Mucosa of descending colon (tissue), 3 donors: ENCODE measurements at regions not wholly inside any gene's neighbourhood (a gene's known extent, or its start where the extent isn't known, plus 50 kb on each side); places are given as distances from the start of the nearest gene placed in this dataset.
A peak's percentile ranks its signal among the peaks of the same experiment; 100 is the strongest.

Source experiments
- ATAC-seq: fragments of 200-7000 bp; cut with Tn5 transposase; one replicate; pipeline ENCODE4 v1.9.1; 2020; ENCODE audit warnings: mild to moderate bottlenecking, moderate library complexity
- DNase-seq, 3 donors: peaks; one replicate each; pipeline ENCODE4 v3.0.0-alpha.2; 2020
- H3K36me3 ChIP-seq: fragments of 200-600 bp; one replicate; pipeline ENCODE4 v1.8.0; 2021; ENCODE audit warnings: low read depth, mild to moderate bottlenecking
- H3K4me1 ChIP-seq: fragments of 200-600 bp; one replicate; pipeline ENCODE4 v1.8.0; 2021; ENCODE audit warnings: low read depth, mild to moderate bottlenecking
- H3K4me3 ChIP-seq: fragments of 200-600 bp; one replicate; pipeline ENCODE4 v1.8.0; 2021; ENCODE audit warnings: mild to moderate bottlenecking
- H3K9me3 ChIP-seq: fragments of 200-600 bp; one replicate; pipeline ENCODE4 v1.8.0; 2021; ENCODE audit warnings: mild to moderate bottlenecking
- intact Hi-C, 2 donors: fragments of 100-400 bp; cut with DNase I in 1 of 2; cut with micrococcal nuclease in 1 of 2; formaldehyde crosslinking; loops; one replicate each; pipeline versions ENCODE4 v1.11.0 to v1.11.1; 2022; cut with DNase I, micrococcal nuclease
- TF ChIP-seq, protein P1 (sequence below): fragments of 200-600 bp; IDR thresholded peaks from one replicate; pipeline ENCODE4 v1.8.0; 2022; ENCODE audit warnings: antibody characterized with exemption, mild to moderate bottlenecking
- donor health status: DM: no; HTN: no; CAD: no; lungs with moderate emphysema.
- donor health status: DM: no; HTN: no; CAD: no.
- donor health status: DM: no; HTN: yes; CAD: no.

DNA sequence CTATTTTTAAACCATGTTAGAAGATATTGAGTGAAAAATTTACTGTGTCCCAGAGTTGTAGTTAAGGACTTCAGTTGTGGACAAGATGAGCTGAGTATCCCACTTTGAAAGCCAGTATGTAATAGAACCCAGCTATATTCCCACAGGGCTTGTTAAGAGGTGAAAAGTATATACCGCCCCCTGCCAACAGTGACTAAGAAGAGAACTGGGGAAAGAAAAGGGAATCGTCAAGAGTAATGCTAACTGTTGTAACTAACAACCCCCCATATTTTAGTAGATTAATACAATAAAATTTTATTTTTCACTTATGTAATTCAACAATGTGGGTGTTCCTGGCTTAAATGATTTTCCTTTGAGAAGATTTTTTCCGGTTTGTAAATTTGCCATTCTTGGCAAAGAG is 250.4 kb upstream of the GIMD1 start:
- Histone ChIP-seq H3K4me1 (no peaks in the 10 kb centered on the region), H3K36me3 (no peaks in the 10 kb centered on the region), H3K4me3 (no peak overlapping the region), H3K9me3 (no peaks in the 10 kb centered on the region)
- DNase-seq (no peak), ATAC-seq (no peak)
- TF ChIP-seq, protein P1, sequence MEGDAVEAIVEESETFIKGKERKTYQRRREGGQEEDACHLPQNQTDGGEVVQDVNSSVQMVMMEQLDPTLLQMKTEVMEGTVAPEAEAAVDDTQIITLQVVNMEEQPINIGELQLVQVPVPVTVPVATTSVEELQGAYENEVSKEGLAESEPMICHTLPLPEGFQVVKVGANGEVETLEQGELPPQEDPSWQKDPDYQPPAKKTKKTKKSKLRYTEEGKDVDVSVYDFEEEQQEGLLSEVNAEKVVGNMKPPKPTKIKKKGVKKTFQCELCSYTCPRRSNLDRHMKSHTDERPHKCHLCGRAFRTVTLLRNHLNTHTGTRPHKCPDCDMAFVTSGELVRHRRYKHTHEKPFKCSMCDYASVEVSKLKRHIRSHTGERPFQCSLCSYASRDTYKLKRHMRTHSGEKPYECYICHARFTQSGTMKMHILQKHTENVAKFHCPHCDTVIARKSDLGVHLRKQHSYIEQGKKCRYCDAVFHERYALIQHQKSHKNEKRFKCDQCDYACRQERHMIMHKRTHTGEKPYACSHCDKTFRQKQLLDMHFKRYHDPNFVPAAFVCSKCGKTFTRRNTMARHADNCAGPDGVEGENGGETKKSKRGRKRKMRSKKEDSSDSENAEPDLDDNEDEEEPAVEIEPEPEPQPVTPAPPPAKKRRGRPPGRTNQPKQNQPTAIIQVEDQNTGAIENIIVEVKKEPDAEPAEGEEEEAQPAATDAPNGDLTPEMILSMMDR, result no peak
- intact Hi-C loops, result no loop called here

DNA sequence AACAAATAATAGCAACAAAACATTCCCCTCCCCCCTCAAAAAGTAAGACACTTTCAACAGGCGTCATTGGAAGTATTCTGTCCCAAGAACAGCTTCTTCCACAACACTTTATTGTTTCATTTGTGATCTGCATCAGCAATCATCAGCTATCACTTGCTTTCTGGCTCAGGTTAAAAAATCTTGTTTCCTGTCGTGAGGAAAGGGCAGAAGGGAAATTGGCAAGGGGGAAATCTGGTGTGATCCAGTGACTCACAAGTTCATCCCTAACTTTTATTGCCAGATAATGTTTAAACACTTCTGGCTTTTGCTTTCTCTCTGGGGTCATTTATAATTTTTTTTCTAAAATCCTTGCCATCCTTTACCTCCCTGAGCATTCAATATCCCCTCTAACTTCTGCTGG is 247.4 kb upstream of the GIMD1 start:
- intact Hi-C loops, result no loop called here
- Histone ChIP-seq H3K9me3 (no peaks in the 10 kb centered on the region), H3K4me1 (no peaks in the 10 kb centered on the region), H3K4me3 (no peak overlapping the region), H3K36me3 (no peaks in the 10 kb centered on the region)
- DNase-seq, result no peak
- TF ChIP-seq, protein P1, result no peak
- no peak for ATAC-seq

DNA sequence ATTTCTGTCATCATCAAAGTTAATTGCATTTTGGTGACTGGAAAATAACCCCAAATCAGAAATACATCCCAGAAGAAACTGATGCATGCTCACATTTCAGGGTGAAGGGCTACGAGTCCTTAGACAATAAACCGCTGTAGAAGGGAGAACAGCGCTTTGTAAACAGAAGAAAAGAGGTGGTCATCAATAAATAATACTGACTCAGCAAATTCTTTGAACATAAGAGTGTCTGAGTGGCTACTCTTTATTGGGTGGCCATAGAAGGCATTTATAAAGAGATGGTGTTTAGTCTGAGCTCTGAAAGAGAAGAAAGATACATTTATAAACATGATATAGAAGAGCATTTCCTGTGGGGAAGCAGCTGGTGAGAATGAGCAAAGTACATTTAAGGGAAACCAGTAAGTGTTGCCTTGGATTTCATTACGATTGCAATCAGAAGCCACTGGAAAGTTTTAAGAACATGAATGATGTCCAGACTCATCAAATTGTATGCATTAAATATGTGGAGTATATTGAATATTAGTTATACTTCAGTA is 246.9 kb upstream of the GIMD1 start:
- H3K4me3 ChIP-seq, result no peak overlapping the region
- H3K4me1 ChIP-seq, result no peaks in the 10 kb centered on the region
- no peak for ATAC-seq
- TF ChIP-seq, protein P1, result no peak
- H3K9me3 ChIP-seq, result no peaks in the 10 kb centered on the region
- no peaks in the 10 kb centered on the region for H3K36me3 ChIP-seq
- DNase-seq, result no peak
- intact Hi-C loops, result no loop called here

DNA sequence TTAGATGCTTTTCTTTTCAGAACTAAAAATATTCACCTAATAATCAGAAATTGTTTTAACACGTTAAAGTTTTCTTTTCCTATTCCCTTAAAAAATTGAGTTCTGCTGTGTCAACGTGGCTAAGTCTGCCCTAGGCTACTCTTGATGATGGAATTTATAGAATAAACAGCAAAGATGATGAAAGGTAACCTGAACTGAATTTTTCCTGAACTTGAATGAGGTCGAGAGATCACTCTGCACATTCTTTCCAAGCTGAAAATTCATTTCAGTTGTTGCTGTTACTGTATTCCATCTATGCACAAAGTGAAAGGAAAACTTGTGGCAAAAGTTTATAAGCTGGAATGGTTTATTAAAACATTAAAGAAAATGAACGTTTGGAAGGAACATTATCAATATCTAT is 245.9 kb upstream of the GIMD1 start:
- no peaks in the 10 kb centered on the region for H3K4me1 ChIP-seq
- no peak overlapping the region for H3K4me3 ChIP-seq
- TF ChIP-seq, protein P1, result no peak
- intact Hi-C loops, result no loop called here
- DNase-seq (no peak), ATAC-seq (no peak)
- no peaks in the 10 kb centered on the region for H3K9me3 ChIP-seq
- H3K36me3 ChIP-seq, result no peaks in the 10 kb centered on the region

DNA sequence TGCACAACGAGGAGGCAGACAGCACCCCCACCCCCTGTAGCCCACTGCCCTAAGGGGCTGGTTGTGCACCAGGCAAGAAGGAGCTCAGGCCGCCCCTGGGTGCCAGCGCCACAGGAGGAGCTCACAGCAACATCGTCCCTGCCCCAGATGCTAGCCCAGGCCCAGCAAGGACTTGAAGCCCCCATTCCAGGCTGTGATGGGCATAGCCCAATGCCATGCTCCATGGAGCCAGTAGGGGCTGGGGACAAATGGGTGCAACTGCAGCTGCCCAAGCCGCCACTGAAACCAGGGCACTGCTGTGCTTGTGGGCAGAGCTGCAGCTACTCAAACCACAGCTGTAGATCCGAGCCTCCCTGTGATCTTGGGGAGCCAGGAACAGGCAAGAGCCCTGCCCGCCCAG is 241.3 kb upstream of the GIMD1 start:
- H3K4me1 ChIP-seq, result no peaks in the 10 kb centered on the region
- no peaks in the 10 kb centered on the region for H3K36me3 ChIP-seq
- ATAC-seq, result no peak
- H3K9me3 ChIP-seq, result no peaks in the 10 kb centered on the region
- TF ChIP-seq, protein P1, result no peak
- H3K4me3 ChIP-seq, result no peak overlapping the region
- intact Hi-C loops, result no loop called here
- peak in 1 of 3 donors; percentile 24 for DNase-seq

DNA sequence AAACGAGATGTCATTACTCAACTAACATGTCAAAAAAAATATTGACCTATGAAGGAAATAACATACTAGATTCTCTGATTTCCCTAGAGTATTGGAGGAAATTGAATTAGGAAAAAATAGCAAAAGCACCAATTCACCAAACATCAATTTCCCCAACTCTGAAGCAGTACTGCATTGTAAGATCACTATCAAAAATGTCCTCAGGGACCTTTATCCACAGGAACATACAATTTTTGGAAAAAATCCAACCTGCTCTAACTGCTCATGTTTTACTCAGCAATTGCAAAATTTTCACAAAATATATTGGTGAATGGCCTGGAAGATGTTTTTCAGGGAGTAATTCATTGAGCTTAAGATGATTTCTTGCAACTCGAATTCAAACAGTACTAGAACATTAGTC is 239.0 kb upstream of the GIMD1 start:
- Histone ChIP-seq H3K36me3 (no peaks in the 10 kb centered on the region), H3K9me3 (no peaks in the 10 kb centered on the region), H3K4me3 (no peak overlapping the region), H3K4me1 (no peaks in the 10 kb centered on the region)
- TF ChIP-seq, protein P1, result no peak
- intact Hi-C loops, result no loop called here
- ATAC-seq, result no peak
- DNase-seq, result no peak
